ENCODE measurements at regions not wholly inside any gene's neighbourhood (a gene's known extent, or its start where the extent isn't known, plus 50 kb on each side); places are given as distances from the start of the nearest gene placed in this dataset.
A peak's percentile ranks its signal among the peaks of the same experiment; 100 is the strongest.
"Not testable (repeated sequence)": the region's sequence is repeated elsewhere in the genome, so short reads cannot be mapped to it uniquely, and the experiment has no call there.

DNA sequence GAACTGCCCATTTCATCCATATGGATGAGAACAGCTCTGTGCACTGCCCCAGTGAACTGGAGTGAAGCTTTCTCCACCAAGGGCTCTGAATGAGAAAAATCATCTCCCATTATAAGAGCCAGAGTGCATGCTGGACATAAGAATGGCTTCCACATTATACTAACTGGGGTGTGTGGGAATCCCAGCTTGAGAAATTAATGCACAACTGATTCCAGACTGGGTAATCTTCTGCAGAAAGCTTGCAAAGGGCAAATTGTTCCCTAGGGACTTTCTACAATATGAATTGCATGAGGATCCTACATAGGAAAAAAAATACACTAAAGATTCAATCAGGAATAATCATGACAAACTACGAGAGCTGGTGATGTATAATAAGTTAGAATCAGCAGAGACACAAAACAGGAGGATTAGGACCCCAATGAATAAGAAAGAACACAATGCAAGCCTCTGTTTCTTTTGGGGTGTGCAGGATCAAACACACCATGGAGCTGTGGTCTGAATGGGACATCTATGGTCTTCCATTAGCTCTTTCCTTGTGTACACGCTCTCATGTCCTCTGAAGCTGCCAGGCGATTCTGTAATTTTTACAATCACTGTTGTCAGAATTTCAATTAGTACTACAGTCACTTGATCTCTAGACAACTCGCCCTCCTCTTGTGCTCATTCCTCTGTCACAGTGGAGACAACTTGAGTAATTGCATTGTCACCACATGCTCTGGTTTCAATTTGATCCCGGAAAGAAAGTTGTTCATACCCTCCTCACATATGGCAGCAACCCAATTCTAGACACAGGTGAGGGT is 1327.4 kb downstream of the GATA3 start:
- no peak for DNase-seq (ENCODE audit: low spot score)
- TF ChIP-seq, protein P1, sequence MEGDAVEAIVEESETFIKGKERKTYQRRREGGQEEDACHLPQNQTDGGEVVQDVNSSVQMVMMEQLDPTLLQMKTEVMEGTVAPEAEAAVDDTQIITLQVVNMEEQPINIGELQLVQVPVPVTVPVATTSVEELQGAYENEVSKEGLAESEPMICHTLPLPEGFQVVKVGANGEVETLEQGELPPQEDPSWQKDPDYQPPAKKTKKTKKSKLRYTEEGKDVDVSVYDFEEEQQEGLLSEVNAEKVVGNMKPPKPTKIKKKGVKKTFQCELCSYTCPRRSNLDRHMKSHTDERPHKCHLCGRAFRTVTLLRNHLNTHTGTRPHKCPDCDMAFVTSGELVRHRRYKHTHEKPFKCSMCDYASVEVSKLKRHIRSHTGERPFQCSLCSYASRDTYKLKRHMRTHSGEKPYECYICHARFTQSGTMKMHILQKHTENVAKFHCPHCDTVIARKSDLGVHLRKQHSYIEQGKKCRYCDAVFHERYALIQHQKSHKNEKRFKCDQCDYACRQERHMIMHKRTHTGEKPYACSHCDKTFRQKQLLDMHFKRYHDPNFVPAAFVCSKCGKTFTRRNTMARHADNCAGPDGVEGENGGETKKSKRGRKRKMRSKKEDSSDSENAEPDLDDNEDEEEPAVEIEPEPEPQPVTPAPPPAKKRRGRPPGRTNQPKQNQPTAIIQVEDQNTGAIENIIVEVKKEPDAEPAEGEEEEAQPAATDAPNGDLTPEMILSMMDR (IDR thresholded peaks at IDR 0.05; ENCODE audit: extremely low read depth, insufficient read depth, missing control alignments) = no peak
- in situ Hi-C loops (cut with MboI; ENCODE audit: low pct_unique_long_range_greater_than_20kb, low sequenced_read_pairs, unreplicated experiment) = no loop called here

DNA sequence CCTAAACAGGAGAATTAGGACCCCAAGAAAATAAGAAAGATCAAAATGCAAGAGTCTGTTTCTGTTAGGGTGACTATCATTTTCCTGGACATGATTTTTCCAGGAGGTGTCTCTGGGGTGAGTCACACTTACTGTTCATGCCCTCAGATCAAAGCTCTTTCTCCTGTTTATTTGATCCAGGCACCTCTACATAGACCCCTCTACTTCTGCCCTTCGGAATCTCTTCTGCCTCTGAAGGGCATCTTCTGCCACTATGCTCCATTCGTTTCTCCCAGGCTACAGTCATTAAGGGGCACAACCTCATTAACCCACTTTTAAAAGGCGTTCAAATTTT is 1328.0 kb downstream of the GATA3 start:
- in situ Hi-C loops (cut with MboI; ENCODE audit: low pct_unique_long_range_greater_than_20kb, low sequenced_read_pairs, unreplicated experiment) = no loop called here
- DNase-seq (ENCODE audit: low spot score) = no peak
- TF ChIP-seq, protein P1 (IDR thresholded peaks at IDR 0.05; ENCODE audit: extremely low read depth, insufficient read depth, missing control alignments) = no peak

GRCh38 chr10:9390516-9390915 is 1336.0 kb downstream of the GATA3 start:
- TF ChIP-seq, protein P1 (IDR thresholded peaks at IDR 0.05; ENCODE audit: extremely low read depth, insufficient read depth, missing control alignments) = no peak
- in situ Hi-C loops (cut with MboI; ENCODE audit: low pct_unique_long_range_greater_than_20kb, low sequenced_read_pairs, unreplicated experiment) = no loop called here
- DNase-seq (ENCODE audit: low spot score) = no peak

GRCh38 chr10:9399275-9399983 is 1344.9 kb downstream of the GATA3 start:
- in situ Hi-C loops (cut with MboI; ENCODE audit: low pct_unique_long_range_greater_than_20kb, low sequenced_read_pairs, unreplicated experiment) = no loop called here
- no peak for DNase-seq (ENCODE audit: low spot score)
- TF ChIP-seq, protein P1 (IDR thresholded peaks at IDR 0.05; ENCODE audit: extremely low read depth, insufficient read depth, missing control alignments) = no peak

DNA sequence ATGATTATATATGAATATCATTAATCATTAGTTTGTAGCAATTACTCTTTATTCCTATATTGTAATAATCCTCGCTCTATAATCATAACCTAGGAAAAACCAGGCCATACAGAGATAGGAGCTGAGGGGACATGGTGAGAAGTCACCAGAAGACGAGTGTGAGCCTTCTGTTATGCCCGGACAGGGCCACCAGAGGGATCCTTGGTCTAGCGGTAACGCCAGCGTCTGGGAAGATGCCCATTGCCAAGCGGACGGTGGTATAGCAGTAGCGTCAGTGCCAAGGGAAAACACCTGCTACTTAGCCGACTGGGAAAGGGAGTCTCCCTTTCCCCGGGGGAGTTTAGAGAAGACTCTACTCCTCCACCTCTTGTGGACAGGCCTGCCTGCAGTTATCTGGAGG is 1347.6 kb downstream of the GATA3 start:
- in situ Hi-C loops (cut with MboI; ENCODE audit: low pct_unique_long_range_greater_than_20kb, low sequenced_read_pairs, unreplicated experiment); DNase-seq (ENCODE audit: low spot score): not testable (repeated sequence)
- TF ChIP-seq, protein P1 (IDR thresholded peaks at IDR 0.05; ENCODE audit: extremely low read depth, insufficient read depth, missing control alignments) = peak; percentile 8

GRCh38 chr10:9402507-9403195 is 1348.2 kb downstream of the GATA3 start:
- DNase-seq (ENCODE audit: low spot score); in situ Hi-C loops (cut with MboI; ENCODE audit: low pct_unique_long_range_greater_than_20kb, low sequenced_read_pairs, unreplicated experiment): not testable (repeated sequence)

DNA sequence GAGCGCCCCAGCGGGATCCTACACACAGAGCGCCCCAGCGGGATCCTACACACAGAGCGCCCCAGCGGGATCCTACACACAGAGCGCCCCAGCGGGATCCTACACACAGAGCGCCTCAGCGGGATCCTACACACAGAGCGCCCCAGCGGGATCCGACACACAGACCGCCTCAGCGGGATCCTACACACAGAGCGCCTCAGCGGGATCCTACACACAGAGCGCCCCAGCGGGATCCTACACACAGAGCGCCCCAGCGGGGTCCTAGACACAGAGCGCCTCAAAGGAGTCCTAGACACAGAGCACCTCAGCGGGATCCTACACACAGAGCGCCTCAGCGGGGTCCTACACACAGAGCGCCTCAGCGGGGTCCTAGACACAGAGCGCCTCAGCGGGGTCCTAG is 1352.7 kb downstream of the GATA3 start:
- DNase-seq (ENCODE audit: low spot score); in situ Hi-C loops (cut with MboI; ENCODE audit: low pct_unique_long_range_greater_than_20kb, low sequenced_read_pairs, unreplicated experiment): not testable (repeated sequence)

All from GM13977 (cell line).